Smooth muscle cell (in vitro differentiated cells): ENCODE measurements at regions not wholly inside any gene's neighbourhood (a gene's known extent, or its start where the extent isn't known, plus 50 kb on each side); places are given as distances from the start of the nearest gene placed in this dataset.
A peak's percentile ranks its signal among the peaks of the same experiment; 100 is the strongest.

Experiments
- DNase-seq: peaks from one replicate; lab custom pipeline; 2025; ENCODE audit not compliant: unreplicated experiment; lab: John Stamatoyannopoulos, UW
- H2AFZ ChIP-seq: fragments of 200-600 bp; sonication (generic); 2 replicates; pipeline ENCODE4 v1.6.0; 2016; ENCODE audit warnings: antibody characterized with exemption, low read depth, mild to moderate bottlenecking
- H3F3A ChIP-seq: fragments of 200-600 bp; sonication (generic); 2 replicates; pipeline ENCODE4 v1.6.0; 2017; ENCODE audit warnings: antibody characterized with exemption, low read depth
- H3K27ac ChIP-seq: fragments of 200-600 bp; sonication (generic); 2 replicates; pipeline ENCODE4 v1.5.1; 2016; ENCODE audit warnings: low read depth, mild to moderate bottlenecking
- H3K27me3 ChIP-seq: fragments of 200-600 bp; sonication (generic); 2 replicates; pipeline ENCODE4 v1.6.1; 2016; ENCODE audit warnings: low read depth, mild to moderate bottlenecking
- H3K36me3 ChIP-seq: fragments of 200-600 bp; sonication (generic); 2 replicates; pipeline ENCODE4 v1.5.1; 2016; ENCODE audit warnings: low read depth
- H3K4me1 ChIP-seq: fragments of 200-600 bp; sonication (generic); 2 replicates; pipeline ENCODE4 v1.5.1; 2016; ENCODE audit warnings: low read depth
- H3K4me2 ChIP-seq: fragments of 200-600 bp; sonication (generic); 2 replicates; pipeline ENCODE4 v1.6.0; 2016; ENCODE audit warnings: mild to moderate bottlenecking
- H3K4me3 ChIP-seq: fragments of 200-600 bp; sonication (generic); 2 replicates; pipeline ENCODE4 v1.5.1; 2016; ENCODE audit warnings: mild to moderate bottlenecking
- H3K79me2 ChIP-seq: fragments of 200-600 bp; sonication (generic); 2 replicates; pipeline ENCODE4 v1.6.0; 2016; ENCODE audit warnings: low read depth, mild to moderate bottlenecking
- H3K9ac ChIP-seq: fragments of 200-600 bp; sonication (generic); 2 replicates; pipeline ENCODE4 v1.6.0; 2016; ENCODE audit warnings: low read depth
- H3K9me3 ChIP-seq: fragments of 200-600 bp; sonication (generic); replicated peaks from 2 replicates; pipeline ENCODE4 v1.5.1; 2016; ENCODE audit warnings: low read depth
- H4K20me1 ChIP-seq: fragments of 200-600 bp; sonication (generic); 2 replicates; pipeline ENCODE4 v1.6.0; 2016; ENCODE audit warnings: low read depth
- CTCF ChIP-seq: fragments of 200-600 bp; sonication (generic); IDR thresholded peaks from 2 replicates; pipeline ENCODE4 v1.5.1; 2017; ENCODE audit warnings: borderline replicate concordance, mild to moderate bottlenecking, antibody characterized with exemption; ENCODE audit not compliant: insufficient read depth, poor library complexity, severe bottlenecking
- WGBS: methylation state at CpG from one replicate; pipeline ENCODE4 v1.1.7; 2016; ENCODE audit warnings: low lambda C conversion rate; 5-methylcytosine and 5-hydroxymethylcytosine counted together

- Histone ChIP-seq H2AFZ (peak overlapping the region; percentile 61), H3K4me2 (no peak overlapping the region), H3K4me3 (no peak overlapping the region), H3K9me3 (no peaks in the 10 kb centered on the region), H3K27ac (no peak overlapping the region), H3K79me2 (no peaks in the 10 kb centered on the region), H4K20me1 (no peaks in the 10 kb centered on the region), H3F3A (no peaks in the 10 kb centered on the region), H3K36me3 (no peaks in the 10 kb centered on the region), H3K9ac (no peak overlapping the region), H3K27me3 (no peaks in the 10 kb centered on the region), H3K4me1 (peaks cover 14% of the 10 kb centered on the region)
- no peak for TF ChIP-seq CTCF
- DNase-seq, result no peak
- 37% methylated on average over 7 of the region's 7 CpGs for WGBS
These were observed 498.0 kb upstream of the ZMIZ1 start for GRCh38 chr10:78570633-78571235.

- Histone ChIP-seq H3F3A (no peaks in the 10 kb centered on the region), H3K4me2 (no peak overlapping the region), H2AFZ (no peak overlapping the region), H3K36me3 (no peaks in the 10 kb centered on the region), H3K27ac (no peak overlapping the region), H3K27me3 (no peaks in the 10 kb centered on the region), H3K79me2 (no peaks in the 10 kb centered on the region), H3K4me3 (no peak overlapping the region), H4K20me1 (no peaks in the 10 kb centered on the region), H3K9me3 (no peaks in the 10 kb centered on the region), H3K4me1 (peaks cover 11% of the 10 kb centered on the region), H3K9ac (no peak overlapping the region)
- TF ChIP-seq CTCF, result no peak
- WGBS, result 96% methylated on average over 7 of the region's 7 CpGs
- DNase-seq, result no peak
These were observed 497.5 kb upstream of the ZMIZ1 start for GRCh38 chr10:78571286-78571685.

- H3K9ac ChIP-seq, result no peak overlapping the region
- H3K27ac ChIP-seq, result no peak overlapping the region
- no peak overlapping the region for H3K4me3 ChIP-seq
- no peak overlapping the region for H3K4me2 ChIP-seq
- H2AFZ ChIP-seq, result no peak overlapping the region
- peaks cover 5% of the 10 kb centered on the region for H3K4me1 ChIP-seq
- no peak for DNase-seq
- no peaks in the 10 kb centered on the region for H3F3A ChIP-seq
- H3K79me2 ChIP-seq, result no peaks in the 10 kb centered on the region
- H4K20me1 ChIP-seq, result no peaks in the 10 kb centered on the region
- H3K27me3 ChIP-seq, result no peaks in the 10 kb centered on the region
- WGBS, result 91% methylated on average over 1 of the region's 1 CpG
- TF ChIP-seq CTCF, result no peak
- H3K9me3 ChIP-seq, result no peaks in the 10 kb centered on the region
- no peaks in the 10 kb centered on the region for H3K36me3 ChIP-seq
These were observed 496.9 kb upstream of the ZMIZ1 start for GRCh38 chr10:78571891-78572290.

GRCh38 chr10:78572565-78572964, 496.2 kb upstream of the ZMIZ1 start:
- H3K4me2 ChIP-seq, result no peak overlapping the region
- no peak overlapping the region for H3K4me3 ChIP-seq
- H3K36me3 ChIP-seq, result no peaks in the 10 kb centered on the region
- H3F3A ChIP-seq, result no peaks in the 10 kb centered on the region
- H3K9me3 ChIP-seq, result no peaks in the 10 kb centered on the region
- no peaks in the 10 kb centered on the region for H4K20me1 ChIP-seq
- no peak overlapping the region for H2AFZ ChIP-seq
- DNase-seq, result no peak
- H3K79me2 ChIP-seq, result no peaks in the 10 kb centered on the region
- no peak overlapping the region for H3K9ac ChIP-seq
- no peak for TF ChIP-seq CTCF
- H3K4me1 ChIP-seq, result no peaks in the 10 kb centered on the region
- no peak overlapping the region for H3K27ac ChIP-seq
- H3K27me3 ChIP-seq, result no peaks in the 10 kb centered on the region
- 100% methylated on average over 1 of the region's 1 CpG for WGBS
